GM23338 (cell line): ENCODE measurements at regions not wholly inside any gene's neighbourhood (a gene's known extent, or its start where the extent isn't known, plus 50 kb on each side); places are given as distances from the start of the nearest gene placed in this dataset.

Experiments
- ATAC-seq: fragments of 200-7000 bp; cut with Tn5 transposase; 3 replicates; pipeline ENCODE4 v1.9.1; 2020
- DNase-seq: peaks from one replicate; pipeline ENCODE4 v3.0.0-alpha.2; 2015; ENCODE audit warnings: low spot score
- H2AFZ ChIP-seq: fragments of 200-600 bp; sonication (generic); 2 replicates; pipeline ENCODE4 v1.8.0; 2016; ENCODE audit warnings: antibody characterized with exemption, mild to moderate bottlenecking, moderate library complexity
- H3F3A ChIP-seq: fragments of 200-600 bp; sonication (generic); replicated peaks from 2 replicates; pipeline ENCODE4 v1.8.0; 2017; ENCODE audit warnings: antibody characterized with exemption, mixed run types, low read depth
- H3K27ac ChIP-seq: fragments of 200-600 bp; sonication (generic); 2 replicates; pipeline ENCODE4 v1.6.1; 2016; ENCODE audit warnings: low read depth
- H3K27me3 ChIP-seq: fragments of 200-600 bp; sonication (generic); 2 replicates; pipeline ENCODE4 v1.8.0; 2016; ENCODE audit warnings: mild to moderate bottlenecking, mixed run types, moderate library complexity; ENCODE audit not compliant: insufficient read depth
- H3K36me3 ChIP-seq: fragments of 200-600 bp; sonication (generic); 2 replicates; pipeline ENCODE4 v1.8.0; 2016; ENCODE audit warnings: mild to moderate bottlenecking; ENCODE audit not compliant: insufficient read depth
- H3K4me1 ChIP-seq: fragments of 200-600 bp; sonication (generic); 2 replicates; pipeline ENCODE4 v1.8.0; 2016; ENCODE audit warnings: mild to moderate bottlenecking, moderate library complexity; ENCODE audit not compliant: insufficient read depth
- H3K4me2 ChIP-seq: fragments of 200-600 bp; sonication (generic); 2 replicates; pipeline ENCODE4 v1.7.1; 2017; ENCODE audit warnings: mixed run types
- H3K4me3 ChIP-seq: fragments of 200-600 bp; sonication (generic); 2 replicates; pipeline ENCODE4 v1.6.1; 2016; ENCODE audit warnings: mixed run types
- H3K79me2 ChIP-seq: fragments of 200-600 bp; sonication (generic); replicated peaks from 2 replicates; pipeline ENCODE4 v1.8.0; 2017; ENCODE audit warnings: mild to moderate bottlenecking; ENCODE audit not compliant: insufficient read depth
- H3K9me2 ChIP-seq: fragments of 200-600 bp; sonication (generic); 2 replicates; pipeline ENCODE4 v1.8.0; 2017; ENCODE audit not compliant: insufficient read depth
- H4K20me1 ChIP-seq: fragments of 200-600 bp; sonication (generic); replicated peaks from 2 replicates; pipeline ENCODE4 v1.8.0; 2017; ENCODE audit warnings: mild to moderate bottlenecking; ENCODE audit not compliant: insufficient read depth
- H3K27ac Mint-ChIP-seq: 2 replicates; pipeline ENCODE4 v1.8.0; 2020; ENCODE audit warnings: inconsistent platforms, mild to moderate bottlenecking, moderate library complexity, mixed read lengths
- H3K27me3 Mint-ChIP-seq: 3 replicates; pipeline ENCODE4 v1.8.0; 2022; ENCODE audit warnings: low read depth, mild to moderate bottlenecking, moderate library complexity, mixed read lengths, inconsistent platforms; ENCODE audit not compliant: insufficient read depth, poor library complexity
- H3K36me3 Mint-ChIP-seq: 3 replicates; pipeline ENCODE4 v1.8.0; 2021; ENCODE audit warnings: low read depth, mild to moderate bottlenecking, inconsistent platforms, moderate library complexity, mixed read lengths
- H3K4me1 Mint-ChIP-seq: 3 replicates; pipeline ENCODE4 v1.8.0; 2020; ENCODE audit warnings: mild to moderate bottlenecking, inconsistent platforms, mixed read lengths
- H3K4me3 Mint-ChIP-seq: 3 replicates; pipeline ENCODE4 v1.8.0; 2021; ENCODE audit warnings: moderate library complexity, mild to moderate bottlenecking, inconsistent platforms, mixed read lengths
- H3K9me3 Mint-ChIP-seq: 3 replicates; pipeline ENCODE4 v1.8.0; 2020; ENCODE audit warnings: moderate library complexity, mild to moderate bottlenecking, inconsistent platforms, mixed read lengths
- CREB1 ChIP-seq: fragments of 250-450 bp; sonication (Bioruptor Pico); IDR thresholded peaks from 2 replicates; pipeline ENCODE4 v1.5.0; 2020; ENCODE audit warnings: low read depth, mild to moderate bottlenecking, moderate library complexity
- CTCF ChIP-seq, 2 experiments: fragments of 200-600 bp in 1 of 2; sonication (generic) in 1 of 2; conservative IDR thresholded peaks; 2 replicates each; pipeline versions ENCODE4 v1.5.1 to v1.6.1; 2016 to 2017; ENCODE audit warnings: antibody characterized with exemption in 2 of 2, low read depth in 2 of 2, mild to moderate bottlenecking in 2 of 2, moderate library complexity in 1 of 2
- EZH2 ChIP-seq: fragments of 200-600 bp; sonication (generic); IDR thresholded peaks from one replicate; pipeline ENCODE4 v1.8.0; 2017; ENCODE audit warnings: antibody characterized with exemption, mild to moderate bottlenecking, low read depth; ENCODE audit not compliant: unreplicated experiment
- NANOG ChIP-seq: IDR thresholded peaks from 2 replicates; pipeline ENCODE4 v1.6.1; 2016; ENCODE audit warnings: antibody characterized with exemption, borderline replicate concordance
- POLR2AphosphoS5 ChIP-seq: IDR thresholded peaks from 2 replicates; pipeline ENCODE4 v1.6.1; 2016; ENCODE audit warnings: antibody characterized with exemption, low read depth
- STAT1 ChIP-seq: IDR thresholded peaks from one replicate; pipeline ENCODE4 v1.6.1; 2016; ENCODE audit warnings: antibody characterized with exemption; ENCODE audit not compliant: unreplicated experiment
- ZNF114 ChIP-seq: fragments of 250-450 bp; sonication (Bioruptor Pico); IDR thresholded peaks from 2 replicates; pipeline ENCODE4 v1.5.0; 2020; ENCODE audit warnings: mild to moderate bottlenecking, moderate library complexity
- ZNF331 ChIP-seq: fragments of 250-450 bp; sonication (Bioruptor Pico); IDR thresholded peaks from 2 replicates; pipeline ENCODE4 v1.5.0; 2020; ENCODE audit warnings: low read depth, mild to moderate bottlenecking, moderate library complexity
- ZNF462 ChIP-seq: fragments of 250-450 bp; sonication (Bioruptor Pico); IDR thresholded peaks from 2 replicates; pipeline ENCODE4 v1.5.0; 2020; ENCODE audit warnings: mild to moderate bottlenecking, moderate library complexity
- TF ChIP-seq, protein P1 (sequence below): IDR thresholded peaks from one replicate; pipeline ENCODE4 v1.6.1; 2018; ENCODE audit warnings: antibody characterized with exemption; ENCODE audit not compliant: unreplicated experiment

- TF ChIP-seq CTCF (conservative IDR thresholded peaks at IDR 0.05; ENCODE audit: low read depth in 2 of 2) (no peak), ZNF462 (CRISPR knock-in tag) (no peak), NANOG (no peak)
These were observed 154.7 kb upstream of the KCNK2 start (continued) for GRCh38 chr1:214927796-214928195.

- Histone ChIP-seq H2AFZ (no peak overlapping the region), H3K27ac (no peak overlapping the region), H3K4me1 (no peaks in the 10 kb centered on the region), H3K27me3 (no peaks in the 10 kb centered on the region), H3F3A (no peaks in the 10 kb centered on the region), H3K36me3 (no peaks in the 10 kb centered on the region), H4K20me1 (no peaks in the 10 kb centered on the region), H3K4me2 (no peak overlapping the region), H3K4me3 (no peak overlapping the region), H3K9me2 (no peaks in the 10 kb centered on the region), H3K79me2 (no peaks in the 10 kb centered on the region)
- Mint-ChIP-seq H3K36me3 (no peaks in the 10 kb centered on the region), H3K9me3 (no peaks in the 10 kb centered on the region), H3K4me3 (no peak overlapping the region), H3K27me3 (no peaks in the 10 kb centered on the region), H3K4me1 (no peaks in the 10 kb centered on the region), H3K27ac (no peak overlapping the region)
- DNase-seq (no peak), ATAC-seq (no peak)
- no peak for TF ChIP-seq ZNF114
- TF ChIP-seq STAT1, result no peak
- TF ChIP-seq ZNF331, result no peak
- TF ChIP-seq, protein P1, sequence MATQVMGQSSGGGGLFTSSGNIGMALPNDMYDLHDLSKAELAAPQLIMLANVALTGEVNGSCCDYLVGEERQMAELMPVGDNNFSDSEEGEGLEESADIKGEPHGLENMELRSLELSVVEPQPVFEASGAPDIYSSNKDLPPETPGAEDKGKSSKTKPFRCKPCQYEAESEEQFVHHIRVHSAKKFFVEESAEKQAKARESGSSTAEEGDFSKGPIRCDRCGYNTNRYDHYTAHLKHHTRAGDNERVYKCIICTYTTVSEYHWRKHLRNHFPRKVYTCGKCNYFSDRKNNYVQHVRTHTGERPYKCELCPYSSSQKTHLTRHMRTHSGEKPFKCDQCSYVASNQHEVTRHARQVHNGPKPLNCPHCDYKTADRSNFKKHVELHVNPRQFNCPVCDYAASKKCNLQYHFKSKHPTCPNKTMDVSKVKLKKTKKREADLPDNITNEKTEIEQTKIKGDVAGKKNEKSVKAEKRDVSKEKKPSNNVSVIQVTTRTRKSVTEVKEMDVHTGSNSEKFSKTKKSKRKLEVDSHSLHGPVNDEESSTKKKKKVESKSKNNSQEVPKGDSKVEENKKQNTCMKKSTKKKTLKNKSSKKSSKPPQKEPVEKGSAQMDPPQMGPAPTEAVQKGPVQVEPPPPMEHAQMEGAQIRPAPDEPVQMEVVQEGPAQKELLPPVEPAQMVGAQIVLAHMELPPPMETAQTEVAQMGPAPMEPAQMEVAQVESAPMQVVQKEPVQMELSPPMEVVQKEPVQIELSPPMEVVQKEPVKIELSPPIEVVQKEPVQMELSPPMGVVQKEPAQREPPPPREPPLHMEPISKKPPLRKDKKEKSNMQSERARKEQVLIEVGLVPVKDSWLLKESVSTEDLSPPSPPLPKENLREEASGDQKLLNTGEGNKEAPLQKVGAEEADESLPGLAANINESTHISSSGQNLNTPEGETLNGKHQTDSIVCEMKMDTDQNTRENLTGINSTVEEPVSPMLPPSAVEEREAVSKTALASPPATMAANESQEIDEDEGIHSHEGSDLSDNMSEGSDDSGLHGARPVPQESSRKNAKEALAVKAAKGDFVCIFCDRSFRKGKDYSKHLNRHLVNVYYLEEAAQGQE, result no peak
- no peak for TF ChIP-seq CREB1 (CRISPR knock-in tag)
- TF ChIP-seq POLR2AphosphoS5, result no peak
- no peak for TF ChIP-seq EZH2
These were observed 154.0 kb upstream of the KCNK2 start for GRCh38 chr1:214928574-214928973.
